BLaER1 treated with 17β-estradiol and CSF1 and Interleukin-3, amounts not matched to agents 10 nM and 100 nM (cell line): ENCODE measurements at regions not wholly inside any gene's neighbourhood (a gene's known extent, or its start where the extent isn't known, plus 50 kb on each side); places are given as distances from the start of the nearest gene placed in this dataset.

Experiments
- H3K27ac ChIP-seq, 11 experiments: shearing (Covaris generic); formaldehyde crosslinking; 2 replicates each; pipeline ENCODE4 v1.8.1; 2022
- H3K27me3 ChIP-seq, 11 experiments: shearing (Covaris generic); formaldehyde crosslinking; 2 replicates each; pipeline ENCODE4 v1.8.1; 2022
- H3K36me3 ChIP-seq, 11 experiments: shearing (Covaris generic); formaldehyde crosslinking; 2 replicates each; pipeline ENCODE4 v1.8.1; 2022
- H3K4me1 ChIP-seq, 10 experiments: shearing (Covaris generic); formaldehyde crosslinking; 2 replicates each; pipeline ENCODE4 v1.8.1; 2022
- H3K4me2 ChIP-seq, 11 experiments: shearing (Covaris generic); formaldehyde crosslinking; 2 replicates each; pipeline ENCODE4 v1.8.1; 2022
- H3K4me3 ChIP-seq, 10 experiments: shearing (Covaris generic); formaldehyde crosslinking; 2 replicates each; pipeline ENCODE4 v1.8.1; 2022
- H3K9ac ChIP-seq, 11 experiments: shearing (Covaris generic); formaldehyde crosslinking; 2 replicates each; pipeline ENCODE4 v1.8.1; 2022
- H3K9me3 ChIP-seq, 11 experiments: shearing (Covaris generic); formaldehyde crosslinking; replicated peaks in 1 of 11; 2 replicates each; pipeline ENCODE4 v1.8.1; 2022
- H4K20me1 ChIP-seq, 11 experiments: shearing (Covaris generic); formaldehyde crosslinking; 2 replicates each; pipeline ENCODE4 v1.8.1; 2022
- Cebpa-rat ChIP-seq, 11 experiments: shearing (Covaris generic); IDR thresholded peaks; 2 replicates each; pipeline ENCODE4 v1.8.1; 2022

- Histone ChIP-seq H3K9ac (no peak overlapping the region), H3K4me1 (no peaks in the 10 kb centered on the region), H3K36me3 (no peaks in the 10 kb centered on the region), H3K4me3 (no peak overlapping the region), H3K4me2 (no peak overlapping the region), H3K9me3 (peaks cover 0 to 9% (median 0%) of the 10 kb centered on the region in 11 experiments; a peak in 5 of 22 replicates), H4K20me1 (no peaks in the 10 kb centered on the region), H3K27me3 (peaks cover 0 to 16% (median 0%) of the 10 kb centered on the region in 11 experiments; a peak in 4 of 22 replicates), H3K27ac (no peak overlapping the region)
- no peak for TF ChIP-seq Cebpa-rat (IDR thresholded peaks at IDR 0.05)
These were observed 57.5 kb upstream of the DYNLT3 start for GRCh38 chrX:37904833-37905232.

DNA sequence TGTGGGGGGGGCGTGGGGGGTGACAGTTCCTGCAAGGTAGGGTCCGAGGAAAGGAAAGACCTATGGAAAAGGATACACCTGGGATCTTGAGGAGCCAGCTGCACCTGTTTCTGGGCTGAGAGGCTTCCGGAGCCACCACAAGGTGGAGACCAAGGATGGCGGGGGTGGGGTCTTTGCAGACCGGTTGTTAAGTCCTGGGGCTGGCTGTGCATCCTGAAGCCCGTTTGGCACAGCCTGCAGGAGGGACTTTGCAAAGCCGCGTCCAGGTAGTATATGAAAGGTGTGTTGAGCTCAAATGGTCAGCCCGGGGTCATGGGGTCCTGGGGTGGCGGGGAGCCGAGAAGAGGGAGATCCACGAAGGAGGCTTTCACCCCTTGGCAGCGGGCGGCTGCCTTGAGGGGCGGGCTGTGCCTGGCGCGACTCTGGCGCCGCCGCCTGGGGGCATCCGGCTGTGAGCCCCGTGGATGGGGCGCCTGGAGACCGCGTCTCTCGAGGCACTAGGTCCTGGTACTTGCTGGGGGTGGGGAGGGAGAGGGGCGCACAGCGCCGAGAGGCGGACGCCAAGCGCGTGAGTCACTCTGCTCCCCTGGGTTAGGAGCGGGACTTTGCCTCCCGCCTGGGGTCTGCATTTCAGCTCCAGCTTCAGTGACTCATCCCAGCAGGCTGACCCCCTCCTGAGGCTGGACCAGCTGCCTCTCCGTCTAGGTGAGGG, 58.2 kb upstream of the DYNLT3 start:
- Histone ChIP-seq H3K9me3 (peaks cover 0 to 9% (median 0%) of the 10 kb centered on the region in 11 experiments; a peak in 5 of 22 replicates), H3K27ac (no peak overlapping the region), H3K27me3 (peaks cover 0 to 16% (median 0%) of the 10 kb centered on the region in 11 experiments; a peak in 4 of 22 replicates), H3K4me2 (no peak overlapping the region), H4K20me1 (no peaks in the 10 kb centered on the region), H3K4me1 (no peaks in the 10 kb centered on the region), H3K9ac (no peak overlapping the region), H3K4me3 (no peak overlapping the region), H3K36me3 (no peaks in the 10 kb centered on the region)
- TF ChIP-seq Cebpa-rat (IDR thresholded peaks at IDR 0.05), result no peak

DNA sequence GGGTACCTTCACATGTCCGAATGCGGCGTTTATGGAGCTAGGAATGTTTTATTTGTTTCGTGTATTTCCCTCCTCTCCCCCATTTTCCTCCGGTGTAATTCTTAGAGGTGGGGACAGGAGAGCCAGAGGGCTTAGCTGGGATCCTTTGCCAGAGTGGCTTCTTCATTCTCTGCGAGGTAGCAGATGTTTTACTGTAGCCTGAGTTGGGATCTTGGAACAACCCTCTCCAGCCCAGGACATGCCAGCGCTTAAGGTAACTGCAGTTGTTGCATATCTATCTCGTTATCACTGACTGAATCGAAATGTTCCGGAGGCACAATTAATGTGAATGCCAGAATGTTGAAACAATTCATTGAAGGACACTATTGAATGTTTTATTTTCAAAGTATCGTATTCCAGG, 59.0 kb upstream of the DYNLT3 start:
- Histone ChIP-seq H3K9ac (no peak overlapping the region), H3K4me3 (no peak overlapping the region), H3K27me3 (peaks cover 0 to 16% (median 0%) of the 10 kb centered on the region in 11 experiments; a peak in 4 of 22 replicates), H4K20me1 (no peaks in the 10 kb centered on the region), H3K36me3 (no peaks in the 10 kb centered on the region), H3K27ac (no peak overlapping the region), H3K9me3 (peaks cover 0 to 9% (median 0%) of the 10 kb centered on the region in 11 experiments; a peak in 5 of 22 replicates), H3K4me2 (no peak overlapping the region), H3K4me1 (no peaks in the 10 kb centered on the region)
- TF ChIP-seq Cebpa-rat (IDR thresholded peaks at IDR 0.05), result no peak

- Histone ChIP-seq H4K20me1 (peaks cover 0 to 3% (median 0%) of the 10 kb centered on the region in 11 experiments; a peak in 1 of 22 replicates), H3K9ac (no peak overlapping the region), H3K36me3 (no peaks in the 10 kb centered on the region), H3K4me3 (no peak overlapping the region), H3K27me3 (peaks cover 0 to 25% (median 0%) of the 10 kb centered on the region in 11 experiments; a peak in 5 of 22 replicates), H3K4me2 (no peak overlapping the region), H3K9me3 (peaks cover 0 to 9% (median 0%) of the 10 kb centered on the region in 11 experiments; a peak in 5 of 22 replicates), H3K27ac (no peak overlapping the region), H3K4me1 (no peaks in the 10 kb centered on the region)
- TF ChIP-seq Cebpa-rat (IDR thresholded peaks at IDR 0.05), result no peak
These were observed 62.8 kb upstream of the DYNLT3 start for GRCh38 chrX:37910186-37910585.

- no peak for TF ChIP-seq Cebpa-rat (IDR thresholded peaks at IDR 0.05)
- H3K9me3 ChIP-seq, result no peaks in the 10 kb centered on the region
These were observed 64.9 kb upstream of the DYNLT3 start for GRCh38 chrX:37912304-37912703.

DNA sequence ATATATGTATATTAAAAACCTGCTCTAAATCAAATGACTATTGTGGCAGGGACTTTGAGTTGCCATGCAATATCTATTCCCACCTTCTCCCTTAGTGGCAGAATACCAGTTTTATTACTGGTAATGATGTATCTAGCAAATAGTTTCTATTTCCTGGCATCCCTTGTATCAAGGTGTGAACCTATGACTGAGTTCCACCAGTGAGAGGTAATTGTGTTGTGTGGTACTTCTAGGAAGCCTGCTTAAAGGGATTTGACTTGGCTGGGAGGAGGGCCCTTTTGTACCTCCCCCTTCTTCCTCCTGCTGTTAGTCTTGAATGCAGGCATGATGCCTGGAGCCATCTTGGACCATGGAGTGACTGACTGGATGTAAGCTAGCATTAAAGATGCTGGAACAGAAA, 65.4 kb upstream of the DYNLT3 start:
- peaks cover 0 to 43% (median 0%) of the 10 kb centered on the region in 11 experiments; a peak in 5 of 22 replicates for H3K27me3 ChIP-seq
- no peaks in the 10 kb centered on the region for H3K36me3 ChIP-seq
- H3K27ac ChIP-seq, result no peak overlapping the region
- H3K4me3 ChIP-seq, result no peak overlapping the region
- H4K20me1 ChIP-seq, result peaks cover 0 to 3% (median 0%) of the 10 kb centered on the region in 11 experiments; a peak in 1 of 22 replicates
- no peak overlapping the region for H3K4me2 ChIP-seq
- H3K4me1 ChIP-seq, result no peaks in the 10 kb centered on the region
- no peak overlapping the region for H3K9ac ChIP-seq
- peaks cover 0 to 3% (median 0%) of the 10 kb centered on the region in 11 experiments; a peak in 1 of 22 replicates for H3K9me3 ChIP-seq
- no peak for TF ChIP-seq Cebpa-rat (IDR thresholded peaks at IDR 0.05)

More at GRCh38 chrX:37912304-37912703, 64.9 kb upstream of the DYNLT3 start:
- Histone ChIP-seq H3K27me3 (peaks cover 0 to 38% (median 0%) of the 10 kb centered on the region in 11 experiments; a peak in 5 of 22 replicates), H3K27ac (no peak overlapping the region), H3K4me3 (no peak overlapping the region), H3K36me3 (no peaks in the 10 kb centered on the region), H3K4me1 (no peaks in the 10 kb centered on the region), H3K4me2 (no peak overlapping the region), H3K9ac (no peak overlapping the region), H4K20me1 (peaks cover 0 to 3% (median 0%) of the 10 kb centered on the region in 11 experiments; a peak in 1 of 22 replicates)

DNA sequence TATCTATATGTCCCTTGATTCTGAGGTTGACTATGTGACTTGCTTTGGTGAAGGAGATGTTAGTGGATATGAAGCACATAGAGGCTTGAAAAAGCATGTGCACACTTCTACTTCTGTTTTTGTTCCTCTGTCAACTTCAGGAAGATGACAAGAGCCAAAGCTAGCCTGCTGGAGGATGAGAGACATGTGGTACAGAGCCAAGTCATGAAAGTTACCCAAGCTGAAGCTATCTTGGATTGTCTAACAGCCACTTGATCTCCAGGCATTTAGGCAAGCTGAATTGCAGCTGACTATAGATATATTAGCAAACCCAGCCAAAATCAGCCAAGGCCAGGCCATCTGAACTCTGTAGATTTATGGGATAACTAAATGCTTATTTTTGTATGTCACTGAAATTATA, 70.8 kb upstream of the DYNLT3 start:
- H3K9me3 ChIP-seq, result peaks cover 12 to 32% (median 16%) of the 10 kb centered on the region in 11 experiments
- no peaks in the 10 kb centered on the region; a peak in 1 of 22 replicates for H3K36me3 ChIP-seq
- H3K4me2 ChIP-seq, result no peak overlapping the region
- no peak overlapping the region for H3K4me3 ChIP-seq
- peaks cover 0 to 7% (median 0%) of the 10 kb centered on the region in 10 experiments; a peak in 2 of 20 replicates for H3K4me1 ChIP-seq
- no peak overlapping the region for H3K9ac ChIP-seq
- no peak overlapping the region for H3K27ac ChIP-seq
- H3K27me3 ChIP-seq, result peaks cover 0 to 77% (median 0%) of the 10 kb centered on the region in 11 experiments; a peak in 5 of 22 replicates
- H4K20me1 ChIP-seq, result no peaks in the 10 kb centered on the region; a peak in 1 of 22 replicates
- no peak for TF ChIP-seq Cebpa-rat (IDR thresholded peaks at IDR 0.05)

GRCh38 chrX:37918703-37919102, 71.3 kb upstream of the DYNLT3 start:
- peaks cover 12 to 32% (median 16%) of the 10 kb centered on the region in 11 experiments for H3K9me3 ChIP-seq
- no peak overlapping the region for H3K4me2 ChIP-seq
- TF ChIP-seq Cebpa-rat (IDR thresholded peaks at IDR 0.05), result no peak
- no peaks in the 10 kb centered on the region for H4K20me1 ChIP-seq
- peaks cover 0 to 7% (median 0%) of the 10 kb centered on the region in 10 experiments; a peak in 2 of 20 replicates for H3K4me1 ChIP-seq
- no peak overlapping the region for H3K9ac ChIP-seq
- no peak overlapping the region for H3K4me3 ChIP-seq
- peaks cover 0 to 82% (median 0%) of the 10 kb centered on the region in 11 experiments; a peak in 5 of 22 replicates for H3K27me3 ChIP-seq
- H3K36me3 ChIP-seq, result no peaks in the 10 kb centered on the region; a peak in 1 of 22 replicates
- H3K27ac ChIP-seq, result no peak overlapping the region

GRCh38 chrX:37921758-37922157, 74.4 kb upstream of the DYNLT3 start:
- Histone ChIP-seq H3K4me1 (peaks cover 0 to 11% (median 0%) of the 10 kb centered on the region in 10 experiments; a peak in 3 of 20 replicates), H3K27me3 (peaks cover 0 to 78% (median 0%) of the 10 kb centered on the region in 11 experiments; a peak in 5 of 22 replicates), H3K4me3 (no peak overlapping the region), H4K20me1 (no peaks in the 10 kb centered on the region), H3K9me3 (peaks cover 12 to 32% (median 16%) of the 10 kb centered on the region in 11 experiments), H3K4me2 (0 out of 22 replicates have a peak overlapping the region, but pooled peaks of 1 of the 11 experiments have one; percentile 8), H3K36me3 (no peaks in the 10 kb centered on the region; a peak in 1 of 22 replicates), H3K9ac (no peak overlapping the region), H3K27ac (no peak overlapping the region)
- no peak for TF ChIP-seq Cebpa-rat (IDR thresholded peaks at IDR 0.05)
